ENCODE measurements at regions not wholly inside any gene's neighbourhood (a gene's known extent, or its start where the extent isn't known, plus 50 kb on each side); places are given as distances from the start of the nearest gene placed in this dataset.
"Not testable (repeated sequence)": the region's sequence is repeated elsewhere in the genome, so short reads cannot be mapped to it uniquely, and the experiment has no call there.

GRCh38 chr9:95783426-95783975 is 92.0 kb upstream of the ERCC6L2 start:
- DNase-seq: no peak

- no peak for DNase-seq
Measured at GRCh38 chr9:95780751-95781150, 94.7 kb upstream of the ERCC6L2 start.

- no peak for DNase-seq
Measured at GRCh38 chr9:95780121-95780520, 95.4 kb upstream of the ERCC6L2 start.

- DNase-seq: not testable (repeated sequence)
Measured at GRCh38 chr9:95779597-95779996, 95.9 kb upstream of the ERCC6L2 start.

GRCh38 chr9:95778957-95779356 is 96.5 kb upstream of the ERCC6L2 start:
- no peak for DNase-seq

GRCh38 chr9:95777136-95777535 is 98.4 kb upstream of the ERCC6L2 start:
- DNase-seq: no peak

- no peak for DNase-seq
Measured at GRCh38 chr9:95776176-95776575, 99.3 kb upstream of the ERCC6L2 start.

GRCh38 chr9:95775191-95775590 is 100.3 kb upstream of the ERCC6L2 start:
- DNase-seq: no peak

GRCh38 chr9:95773053-95773418 is 102.5 kb upstream of the ERCC6L2 start:
- DNase-seq: no peak

- peak; percentile 23 for DNase-seq
Measured at GRCh38 chr9:95772320-95773052, 103.0 kb upstream of the ERCC6L2 start.

- DNase-seq: no peak
Measured at GRCh38 chr9:95771556-95772246, 103.8 kb upstream of the ERCC6L2 start.

GRCh38 chr9:95770653-95771131 is 104.8 kb upstream of the ERCC6L2 start:
- DNase-seq: no peak

- DNase-seq: no peak
Measured at GRCh38 chr9:95769909-95770433, 105.5 kb upstream of the ERCC6L2 start.

GRCh38 chr9:95769473-95769872 is 106.0 kb upstream of the ERCC6L2 start:
- no peak for DNase-seq

GRCh38 chr9:95766906-95767305 is 108.6 kb upstream of the ERCC6L2 start:
- DNase-seq: no peak

GRCh38 chr9:95764533-95765319 is 110.8 kb upstream of the ERCC6L2 start:
- DNase-seq: no peak

GRCh38 chr9:95763983-95764382 is 111.5 kb upstream of the ERCC6L2 start:
- no peak for DNase-seq

- no peak for DNase-seq
Measured at GRCh38 chr9:95763006-95763405, 112.5 kb upstream of the ERCC6L2 start.

GRCh38 chr9:95762322-95762721 is 113.2 kb upstream of the ERCC6L2 start:
- DNase-seq: no peak

- no peak for DNase-seq
Measured at GRCh38 chr9:95760791-95761190, 114.7 kb upstream of the ERCC6L2 start.

- no peak for DNase-seq
Measured at GRCh38 chr9:95757439-95757838, 118.1 kb upstream of the ERCC6L2 start.

- DNase-seq: no peak
Measured at GRCh38 chr9:95756986-95757385, 118.5 kb upstream of the ERCC6L2 start.

GRCh38 chr9:95756101-95756500 is 119.4 kb upstream of the ERCC6L2 start:
- no peak for DNase-seq
